ENCODE measurements at regions not wholly inside any gene's neighbourhood (a gene's known extent, or its start where the extent isn't known, plus 50 kb on each side); places are given as distances from the start of the nearest gene placed in this dataset.

DNA sequence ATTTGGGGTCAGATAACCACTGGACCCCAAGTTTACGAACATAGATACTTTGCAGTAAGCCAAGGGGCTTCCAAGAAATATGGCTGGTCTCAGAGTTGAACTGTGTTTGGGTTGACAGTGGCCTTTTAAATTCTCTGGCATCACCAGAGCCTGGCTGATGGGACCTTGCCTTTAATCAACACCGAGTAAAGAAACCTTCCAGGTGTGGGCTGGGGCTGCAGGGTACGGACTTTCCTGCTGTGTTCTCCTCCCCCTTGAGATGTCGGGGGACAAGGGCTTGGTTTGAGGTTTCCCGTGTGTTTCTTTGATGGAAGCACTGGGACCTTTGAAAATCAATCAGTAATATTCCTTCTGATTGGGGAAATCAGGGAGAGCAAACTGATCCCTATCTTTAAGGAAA, 140.1 kb downstream of the MTX3 start:
- TF ChIP-seq, protein P1, sequence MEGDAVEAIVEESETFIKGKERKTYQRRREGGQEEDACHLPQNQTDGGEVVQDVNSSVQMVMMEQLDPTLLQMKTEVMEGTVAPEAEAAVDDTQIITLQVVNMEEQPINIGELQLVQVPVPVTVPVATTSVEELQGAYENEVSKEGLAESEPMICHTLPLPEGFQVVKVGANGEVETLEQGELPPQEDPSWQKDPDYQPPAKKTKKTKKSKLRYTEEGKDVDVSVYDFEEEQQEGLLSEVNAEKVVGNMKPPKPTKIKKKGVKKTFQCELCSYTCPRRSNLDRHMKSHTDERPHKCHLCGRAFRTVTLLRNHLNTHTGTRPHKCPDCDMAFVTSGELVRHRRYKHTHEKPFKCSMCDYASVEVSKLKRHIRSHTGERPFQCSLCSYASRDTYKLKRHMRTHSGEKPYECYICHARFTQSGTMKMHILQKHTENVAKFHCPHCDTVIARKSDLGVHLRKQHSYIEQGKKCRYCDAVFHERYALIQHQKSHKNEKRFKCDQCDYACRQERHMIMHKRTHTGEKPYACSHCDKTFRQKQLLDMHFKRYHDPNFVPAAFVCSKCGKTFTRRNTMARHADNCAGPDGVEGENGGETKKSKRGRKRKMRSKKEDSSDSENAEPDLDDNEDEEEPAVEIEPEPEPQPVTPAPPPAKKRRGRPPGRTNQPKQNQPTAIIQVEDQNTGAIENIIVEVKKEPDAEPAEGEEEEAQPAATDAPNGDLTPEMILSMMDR (IDR thresholded peaks at IDR 0.05), result no peak
- no peak for TF ChIP-seq POLR2A (IDR thresholded peaks at IDR 0.05)
